Panc1 (cell line): ENCODE measurements at regions not wholly inside any gene's neighbourhood (a gene's known extent, or its start where the extent isn't known, plus 50 kb on each side); places are given as distances from the start of the nearest gene placed in this dataset.

Source experiments
- POLR2AphosphoS5 ChIP-seq: IDR thresholded peaks from 2 replicates; pipeline ENCODE4 v1.6.1; 2012; ENCODE audit warnings: mild to moderate bottlenecking, low read depth, low read length, moderate library complexity
- TF ChIP-seq, protein P1 (sequence below): fragments of 450-650 bp; IDR thresholded peaks from 2 replicates; pipeline ENCODE4 v1.5.1; 2017; ENCODE audit warnings: mild to moderate bottlenecking

DNA sequence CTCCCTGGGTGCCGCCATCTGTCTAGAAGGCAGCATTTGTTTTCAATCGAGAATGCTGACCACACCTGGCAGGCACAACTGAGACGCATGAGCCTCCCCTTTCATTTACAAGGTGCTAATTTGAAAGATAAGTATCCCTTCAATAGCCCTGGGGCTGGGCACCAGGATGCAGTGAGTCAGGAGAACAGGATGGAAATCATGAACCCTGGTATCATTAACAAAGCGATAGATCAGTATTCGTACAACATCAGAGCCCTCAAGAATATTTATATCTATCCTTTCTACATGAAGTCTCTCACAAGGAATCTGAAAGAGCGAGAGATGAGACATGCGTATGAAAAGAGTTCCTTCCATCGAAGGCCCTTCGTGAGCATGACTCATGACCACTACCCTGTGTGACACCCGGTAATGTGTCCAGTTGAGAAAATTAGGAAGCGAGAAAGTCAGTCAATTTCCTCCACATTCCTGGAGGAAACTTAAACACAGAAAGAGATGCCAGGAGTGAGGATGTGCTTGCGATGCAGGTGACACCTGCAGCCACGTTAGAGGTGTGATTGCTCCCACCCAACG, 123.1 kb upstream of the PITRM1 start:
- TF ChIP-seq, protein P1, sequence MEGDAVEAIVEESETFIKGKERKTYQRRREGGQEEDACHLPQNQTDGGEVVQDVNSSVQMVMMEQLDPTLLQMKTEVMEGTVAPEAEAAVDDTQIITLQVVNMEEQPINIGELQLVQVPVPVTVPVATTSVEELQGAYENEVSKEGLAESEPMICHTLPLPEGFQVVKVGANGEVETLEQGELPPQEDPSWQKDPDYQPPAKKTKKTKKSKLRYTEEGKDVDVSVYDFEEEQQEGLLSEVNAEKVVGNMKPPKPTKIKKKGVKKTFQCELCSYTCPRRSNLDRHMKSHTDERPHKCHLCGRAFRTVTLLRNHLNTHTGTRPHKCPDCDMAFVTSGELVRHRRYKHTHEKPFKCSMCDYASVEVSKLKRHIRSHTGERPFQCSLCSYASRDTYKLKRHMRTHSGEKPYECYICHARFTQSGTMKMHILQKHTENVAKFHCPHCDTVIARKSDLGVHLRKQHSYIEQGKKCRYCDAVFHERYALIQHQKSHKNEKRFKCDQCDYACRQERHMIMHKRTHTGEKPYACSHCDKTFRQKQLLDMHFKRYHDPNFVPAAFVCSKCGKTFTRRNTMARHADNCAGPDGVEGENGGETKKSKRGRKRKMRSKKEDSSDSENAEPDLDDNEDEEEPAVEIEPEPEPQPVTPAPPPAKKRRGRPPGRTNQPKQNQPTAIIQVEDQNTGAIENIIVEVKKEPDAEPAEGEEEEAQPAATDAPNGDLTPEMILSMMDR: no peak
- TF ChIP-seq POLR2AphosphoS5: no peak
